ENCODE measurements at regions not wholly inside any gene's neighbourhood (a gene's known extent, or its start where the extent isn't known, plus 50 kb on each side); places are given as distances from the start of the nearest gene placed in this dataset.

- no peak overlapping the region for H3K4me3 Mint-ChIP-seq
- DNase-seq (ENCODE audit: low spot score) (no peak), ATAC-seq (no peak)
- H3K27me3 Mint-ChIP-seq (ENCODE audit: low read depth): no peaks in the 10 kb centered on the region
- peaks cover 12% of the 10 kb centered on the region for H3K4me1 Mint-ChIP-seq
- no peaks in the 10 kb centered on the region for H3K9me3 Mint-ChIP-seq
- no peaks in the 10 kb centered on the region for H3K36me3 Mint-ChIP-seq
- no peak overlapping the region for H3K27ac Mint-ChIP-seq
- CTCF ChIA-PET: no interaction called here
- POLR2A ChIA-PET: no interaction called here
- no peak for TF ChIP-seq AR (CRISPR knock-in tag; IDR thresholded peaks at IDR 0.05)
- TF ChIP-seq ZSCAN18 (CRISPR knock-in tag; IDR thresholded peaks at IDR 0.05): no peak
- no peak for TF ChIP-seq ZNF281 (CRISPR knock-in tag; IDR thresholded peaks at IDR 0.05)
- no peak for TF ChIP-seq USF1 (CRISPR knock-in tag; IDR thresholded peaks at IDR 0.05)
- TF ChIP-seq MXD4 (CRISPR knock-in tag; IDR thresholded peaks at IDR 0.05; ENCODE audit: borderline replicate concordance): no peak
- no peak for TF ChIP-seq IRF1 (CRISPR knock-in tag; IDR thresholded peaks at IDR 0.05)
- TF ChIP-seq ZNF425 (CRISPR knock-in tag; conservative IDR thresholded peaks at IDR 0.05): no peak
- TF ChIP-seq AFF4 (CRISPR knock-in tag; IDR thresholded peaks at IDR 0.05; ENCODE audit: borderline replicate concordance): no peak
- no peak for TF ChIP-seq ZNF317 (CRISPR knock-in tag; IDR thresholded peaks at IDR 0.05; ENCODE audit: borderline replicate concordance, low read depth)
- TF ChIP-seq MLX (CRISPR knock-in tag; IDR thresholded peaks at IDR 0.05): no peak
- no peak for TF ChIP-seq ATF6 (CRISPR knock-in tag; IDR thresholded peaks at IDR 0.05)
- no peak for TF ChIP-seq ZNF416 (CRISPR knock-in tag; IDR thresholded peaks at IDR 0.05)
- TF ChIP-seq E2F4 (CRISPR knock-in tag; IDR thresholded peaks at IDR 0.05; ENCODE audit: borderline replicate concordance, low read depth): no peak
- no peak for TF ChIP-seq SOX15 (CRISPR knock-in tag; IDR thresholded peaks at IDR 0.05)
These were observed 298.0 kb downstream of the TRIB2 start for GRCh38 chr2:13014783-13015182.

All from WTC11 (cell line).